HCT116 (cell line): ENCODE measurements at regions not wholly inside any gene's neighbourhood (a gene's known extent, or its start where the extent isn't known, plus 50 kb on each side); places are given as distances from the start of the nearest gene placed in this dataset.

Source experiments
- ATAC-seq: fragments of 200-7000 bp; cut with Tn5 transposase; 2 replicates; pipeline ENCODE4 v1.9.1; 2020; ENCODE audit warnings: mild to moderate bottlenecking, moderate library complexity
- BruUV-seq: library from RNA; stranded (reverse); fragments of 400-500 nt; replicated peaks from 2 replicates; lab custom pipeline; 2021; lab: Mats Ljungman, UMichigan
- CTCF ChIA-PET: fragments of 300-600 bp; sonication (Branson Sonifier 250); formaldehyde crosslinking; loops from one replicate; lab custom pipeline; 2021; ENCODE audit warnings: antibody characterized with exemption; lab: Charles Lee
- POLR2A ChIA-PET: fragments of 300-600, 350-600 bp; sonication (Branson Sonifier 250); formaldehyde crosslinking; loops from one replicate; lab custom pipeline; 2021; ENCODE audit warnings: antibody characterized with exemption; lab: Charles Lee
- RAD21 ChIA-PET, 2 experiments: fragments of 300-600 bp; sonication (Branson Sonifier 250); formaldehyde crosslinking; loops; one replicate each; lab custom pipeline; 2023; ENCODE audit warnings: low total read pairs in 2 of 2; ENCODE audit not compliant: uncharacterized antibody in 2 of 2, unreplicated experiment in 2 of 2, low non-redundant PET in 1 of 2; lab: Charles Lee
- DNase-seq: peaks from one replicate; pipeline ENCODE4 v3.0.0-alpha.2; 2010; ENCODE audit warnings: low read depth, low spot score
- H2AFZ ChIP-seq: fragments of 200-600 bp; shearing (Covaris generic), sonication (generic); 2 replicates; pipeline ENCODE4 v1.6.1; 2017; ENCODE audit warnings: low read depth, mixed run types, mixed read lengths, antibody characterized with exemption, low read length; ENCODE audit not compliant: poor library complexity, severe bottlenecking
- H3K27ac ChIP-seq: 2 replicates; pipeline ENCODE4 v1.5.1; 2012; ENCODE audit warnings: low read depth, low read length
- H3K27me3 ChIP-seq: fragments of 200-600 bp; sonication (generic); 2 replicates; pipeline ENCODE4 v1.6.1; 2016; ENCODE audit warnings: mixed run types, low read length, mixed read lengths; ENCODE audit not compliant: insufficient read depth
- H3K36me3 ChIP-seq, 2 experiments: fragments of 200-500 bp in 1 of 2; fragments of 200-600 bp in 1 of 2; sonication (Bioruptor generic) in 1 of 2; sonication (generic) in 1 of 2; 2 replicates each; pipeline versions ENCODE4 v1.5.1 to v1.6.1; 2014 to 2016; ENCODE audit warnings: low read length in 2 of 2, inconsistent platforms in 1 of 2, mixed read lengths in 1 of 2, mixed run types in 1 of 2; ENCODE audit not compliant: insufficient read depth in 2 of 2, control insufficient read depth in 1 of 2
- H3K4me1 ChIP-seq, 2 experiments: fragments of 200-600 bp in 1 of 2; sonication (generic) in 1 of 2; 2 replicates each; pipeline versions ENCODE4 v1.5.1 to v1.6.1; 2012 to 2017; ENCODE audit warnings: low read length in 2 of 2, inconsistent platforms in 1 of 2, mild to moderate bottlenecking in 1 of 2, mixed read lengths in 1 of 2, mixed run types in 1 of 2, moderate library complexity in 1 of 2; ENCODE audit not compliant: insufficient read depth in 2 of 2, control insufficient read depth in 1 of 2
- H3K4me2 ChIP-seq: fragments of 200-600 bp; sonication (generic); 2 replicates; pipeline ENCODE4 v1.6.1; 2017; ENCODE audit warnings: mixed run types, low read length, mixed read lengths
- H3K4me3 ChIP-seq, 2 experiments: fragments of 200-600 bp in 1 of 2; sonication (generic) in 1 of 2; replicated peaks in 1 of 2; 2 replicates each; pipeline ENCODE4 v1.5.1; 2011 to 2016; ENCODE audit warnings: low read length in 2 of 2, control low read depth in 1 of 2, low read depth in 1 of 2, mild to moderate bottlenecking in 1 of 2, mixed read lengths in 1 of 2, mixed run types in 1 of 2
- H3K79me2 ChIP-seq: fragments of 200-600 bp; sonication (generic); 2 replicates; pipeline ENCODE4 v1.6.1; 2017; ENCODE audit warnings: mild to moderate bottlenecking, mixed run types, low read length, moderate library complexity, mixed read lengths; ENCODE audit not compliant: insufficient read depth
- H3K9ac ChIP-seq: fragments of 200-600 bp; sonication (generic); 2 replicates; pipeline ENCODE4 v1.6.1; 2016; ENCODE audit warnings: low read length, mixed read lengths
- H3K9me2 ChIP-seq: fragments of 200-600 bp; sonication (generic), shearing (Covaris generic); 2 replicates; pipeline ENCODE4 v1.6.1; 2017; ENCODE audit warnings: mixed run types, mild to moderate bottlenecking, moderate library complexity; ENCODE audit not compliant: insufficient read depth
- H3K9me3 ChIP-seq, 2 experiments: fragments of 200-500 bp in 1 of 2; fragments of 200-600 bp in 1 of 2; sonication (Bioruptor generic) in 1 of 2; sonication (generic) in 1 of 2; 2 replicates each; pipeline ENCODE4 v1.6.1; 2014 to 2017; ENCODE audit warnings: low read length in 2 of 2, mixed read lengths in 2 of 2, inconsistent platforms in 1 of 2, low read depth in 1 of 2, mild to moderate bottlenecking in 1 of 2, mixed run types in 1 of 2, moderate library complexity in 1 of 2; ENCODE audit not compliant: control insufficient read depth in 1 of 2, insufficient read depth in 1 of 2
- H4K20me1 ChIP-seq: fragments of 200-600 bp; sonication (generic), shearing (Covaris generic); 2 replicates; pipeline ENCODE4 v1.6.1; 2017; ENCODE audit warnings: mixed run types, mild to moderate bottlenecking, moderate library complexity; ENCODE audit not compliant: insufficient read depth
- CEBPB ChIP-seq: IDR thresholded peaks from 2 replicates; pipeline ENCODE4 v1.6.1; 2012; ENCODE audit warnings: low read depth
- EGR1 ChIP-seq: IDR thresholded peaks from 2 replicates; pipeline ENCODE4 v1.6.1; 2012; ENCODE audit warnings: low read depth
- EZH2 ChIP-seq: fragments of 200-600 bp; sonication (generic); IDR thresholded peaks from 2 replicates; pipeline ENCODE4 v1.6.1; 2017; ENCODE audit warnings: antibody characterized with exemption, mixed run types
- FOSL1 ChIP-seq: IDR thresholded peaks from 2 replicates; pipeline ENCODE4 v1.6.1; 2012; ENCODE audit warnings: low read depth
- POLR2AphosphoS5 ChIP-seq: IDR thresholded peaks from 2 replicates; pipeline ENCODE4 v1.6.1; 2011; ENCODE audit warnings: mild to moderate bottlenecking, low read depth, low read length, moderate library complexity
- SP1 ChIP-seq: IDR thresholded peaks from 2 replicates; pipeline ENCODE4 v1.6.1; 2012; ENCODE audit warnings: low read depth
- SRF ChIP-seq: IDR thresholded peaks from 2 replicates; pipeline ENCODE4 v1.6.1; 2012; ENCODE audit warnings: low read depth
- TCF7L2 ChIP-seq: IDR thresholded peaks from 2 replicates; pipeline ENCODE4 v1.7.0; 2011; ENCODE audit warnings: borderline replicate concordance, inconsistent platforms; ENCODE audit not compliant: insufficient read depth, insufficient read length; ENCODE audit errors: extremely low read depth
- intact Hi-C: fragments of 100-400 bp; cut with micrococcal nuclease; formaldehyde crosslinking; loops from 2 replicates; pipeline ENCODE4 v1.10.0; 2022
- TF ChIP-seq, protein P1 (sequence below): IDR thresholded peaks from 2 replicates; pipeline ENCODE4 v1.6.1; 2012

DNA sequence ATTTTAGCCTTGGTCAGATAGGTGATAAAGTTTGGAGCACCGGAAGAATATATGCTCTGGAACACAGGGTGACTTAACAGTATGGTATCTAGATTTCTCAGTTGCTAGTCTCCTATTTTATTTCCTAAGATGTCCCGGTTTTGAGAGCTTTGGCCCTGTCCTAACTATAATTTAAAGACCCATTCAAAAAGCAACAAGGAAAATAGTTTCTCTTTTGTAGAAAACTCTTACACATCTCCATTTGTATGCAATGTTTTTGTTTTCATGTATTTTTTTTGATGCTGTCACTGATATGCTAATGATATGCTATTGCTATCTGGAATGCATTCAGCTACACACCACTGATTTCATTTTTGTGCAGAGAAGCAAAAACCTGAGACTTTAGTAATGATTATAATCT lies 237.8 kb downstream of the GPD2 start:
- ATAC-seq (no peak), DNase-seq (no peak)
- Histone ChIP-seq H3K27me3 (no peaks in the 10 kb centered on the region), H3K27ac (no peak overlapping the region), H3K9me2 (no peaks in the 10 kb centered on the region), H3K4me2 (no peak overlapping the region), H3K9ac (no peak overlapping the region), H4K20me1 (no peaks in the 10 kb centered on the region), H2AFZ (no peak overlapping the region), H3K4me3 (no peak overlapping the region), H3K36me3 (no peaks in the 10 kb centered on the region), H3K9me3 (no peaks in the 10 kb centered on the region), H3K79me2 (no peaks in the 10 kb centered on the region), H3K4me1 (peaks cover 0 to 2% of the 10 kb centered on the region in 2 experiments; a peak in 1 of 4 replicates)
- POLR2A ChIA-PET, result no interaction called here
- RAD21 ChIA-PET, result no interaction called here
- CTCF ChIA-PET, result no interaction called here
- intact Hi-C loops, result no loop called here
- TF ChIP-seq, protein P1, sequence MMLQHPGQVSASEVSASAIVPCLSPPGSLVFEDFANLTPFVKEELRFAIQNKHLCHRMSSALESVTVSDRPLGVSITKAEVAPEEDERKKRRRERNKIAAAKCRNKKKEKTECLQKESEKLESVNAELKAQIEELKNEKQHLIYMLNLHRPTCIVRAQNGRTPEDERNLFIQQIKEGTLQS, result no peak
- TF ChIP-seq SP1 (no peak), POLR2AphosphoS5 (no peak), FOSL1 (no peak), CEBPB (no peak), EGR1 (no peak), EZH2 (no peak), TCF7L2 (no peak)
- BruUV-seq, result no TSS peak

DNA sequence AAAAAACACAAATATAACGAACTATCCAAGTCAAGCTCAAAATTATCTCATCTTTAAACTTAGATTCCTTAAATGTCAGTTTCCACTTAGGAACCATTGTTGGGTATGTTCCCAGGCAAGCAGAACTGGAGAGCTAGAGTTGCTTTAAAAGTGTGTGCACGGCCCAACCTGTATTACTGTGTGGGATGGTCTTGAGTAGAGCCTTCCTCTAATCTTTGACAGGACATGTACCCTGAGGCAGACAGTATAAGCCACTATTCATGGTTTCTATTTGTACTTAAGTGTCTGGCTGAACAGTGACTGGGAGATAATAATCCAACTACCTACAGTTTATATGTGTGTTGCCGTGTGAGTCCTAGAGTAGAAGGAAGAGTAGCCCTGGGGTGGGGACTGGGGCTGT lies 239.7 kb downstream of the GPD2 start:
- Histone ChIP-seq H3K27me3 (no peaks in the 10 kb centered on the region), H3K9me2 (no peaks in the 10 kb centered on the region), H2AFZ (no peak overlapping the region), H3K4me3 (no peak overlapping the region), H3K27ac (no peak overlapping the region), H3K79me2 (no peaks in the 10 kb centered on the region), H3K9ac (no peak overlapping the region), H3K4me2 (no peak overlapping the region), H3K9me3 (no peaks in the 10 kb centered on the region), H3K36me3 (no peaks in the 10 kb centered on the region), H3K4me1 (peaks cover 0 to 2% of the 10 kb centered on the region in 2 experiments; a peak in 1 of 4 replicates), H4K20me1 (no peaks in the 10 kb centered on the region)
- POLR2A ChIA-PET, result no interaction called here
- intact Hi-C loops, result no loop called here
- no TSS peak for BruUV-seq
- RAD21 ChIA-PET, result no interaction called here
- DNase-seq (no peak), ATAC-seq (no peak)
- CTCF ChIA-PET, result no interaction called here
- TF ChIP-seq, protein P1, result no peak
- no peak for TF ChIP-seq SRF
